OCI-LY7 (cell line): ENCODE measurements at regions not wholly inside any gene's neighbourhood (a gene's known extent, or its start where the extent isn't known, plus 50 kb on each side); places are given as distances from the start of the nearest gene placed in this dataset.

Source experiments
- EZH2phosphoT487 ChIP-seq: fragments of 200-600 bp; sonication (generic); IDR thresholded peaks from 2 replicates; pipeline ENCODE4 v1.6.1; 2018; ENCODE audit warnings: low read depth, borderline replicate concordance, mild to moderate bottlenecking, mixed run types, antibody characterized with exemption, low read length, moderate library complexity, mixed read lengths
- TF ChIP-seq, protein P1 (sequence below): fragments of 200-600 bp; sonication (generic); conservative IDR thresholded peaks from 2 replicates; pipeline ENCODE4 v1.5.1; 2014; ENCODE audit warnings: mild to moderate bottlenecking, antibody characterized with exemption, low read length, moderate library complexity, mixed read lengths

DNA sequence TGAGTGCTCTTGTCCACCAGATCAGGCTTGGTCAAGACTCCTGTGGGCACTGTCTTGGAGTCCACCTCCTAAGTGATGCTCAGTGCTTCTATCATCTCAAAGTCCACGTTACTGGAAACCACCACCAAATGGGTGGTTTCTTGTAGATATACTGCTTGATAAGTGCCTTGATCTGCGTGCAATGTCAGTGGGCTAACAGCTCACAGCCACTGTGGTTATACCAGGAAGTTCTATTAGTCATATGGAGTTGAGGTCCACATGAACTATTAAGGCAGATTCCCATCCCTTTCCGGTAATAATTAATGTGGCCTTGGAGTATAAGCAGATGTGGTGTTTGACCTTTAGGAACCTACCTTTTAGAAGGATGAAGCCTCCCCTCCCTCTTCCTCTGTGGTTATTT, 161.9 kb downstream of the ZNF518B start:
- TF ChIP-seq, protein P1, sequence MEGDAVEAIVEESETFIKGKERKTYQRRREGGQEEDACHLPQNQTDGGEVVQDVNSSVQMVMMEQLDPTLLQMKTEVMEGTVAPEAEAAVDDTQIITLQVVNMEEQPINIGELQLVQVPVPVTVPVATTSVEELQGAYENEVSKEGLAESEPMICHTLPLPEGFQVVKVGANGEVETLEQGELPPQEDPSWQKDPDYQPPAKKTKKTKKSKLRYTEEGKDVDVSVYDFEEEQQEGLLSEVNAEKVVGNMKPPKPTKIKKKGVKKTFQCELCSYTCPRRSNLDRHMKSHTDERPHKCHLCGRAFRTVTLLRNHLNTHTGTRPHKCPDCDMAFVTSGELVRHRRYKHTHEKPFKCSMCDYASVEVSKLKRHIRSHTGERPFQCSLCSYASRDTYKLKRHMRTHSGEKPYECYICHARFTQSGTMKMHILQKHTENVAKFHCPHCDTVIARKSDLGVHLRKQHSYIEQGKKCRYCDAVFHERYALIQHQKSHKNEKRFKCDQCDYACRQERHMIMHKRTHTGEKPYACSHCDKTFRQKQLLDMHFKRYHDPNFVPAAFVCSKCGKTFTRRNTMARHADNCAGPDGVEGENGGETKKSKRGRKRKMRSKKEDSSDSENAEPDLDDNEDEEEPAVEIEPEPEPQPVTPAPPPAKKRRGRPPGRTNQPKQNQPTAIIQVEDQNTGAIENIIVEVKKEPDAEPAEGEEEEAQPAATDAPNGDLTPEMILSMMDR: no peak
- TF ChIP-seq EZH2phosphoT487: no peak
